ENCODE measurements at regions not wholly inside any gene's neighbourhood (a gene's known extent, or its start where the extent isn't known, plus 50 kb on each side); places are given as distances from the start of the nearest gene placed in this dataset.
"Not testable (repeated sequence)": the region's sequence is repeated elsewhere in the genome, so short reads cannot be mapped to it uniquely, and the experiment has no call there.

DNA sequence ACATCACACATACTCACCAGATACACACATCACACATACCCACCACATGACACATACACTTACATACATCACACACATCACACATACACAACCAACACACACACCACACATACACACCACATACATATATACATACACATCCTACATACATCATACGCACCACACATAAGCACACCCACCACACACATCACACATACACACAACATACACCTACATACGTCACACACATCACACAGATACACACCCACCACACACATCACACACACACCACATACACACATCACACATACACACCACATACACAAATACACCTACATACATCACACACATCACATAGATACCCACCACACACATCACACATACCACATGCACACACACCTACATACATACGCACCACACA lies 158.4 kb downstream of the NDUFA10 start:
- in situ Hi-C loops (cut with HindIII; ENCODE audit: low sequenced_read_pairs): no loop called here

DNA sequence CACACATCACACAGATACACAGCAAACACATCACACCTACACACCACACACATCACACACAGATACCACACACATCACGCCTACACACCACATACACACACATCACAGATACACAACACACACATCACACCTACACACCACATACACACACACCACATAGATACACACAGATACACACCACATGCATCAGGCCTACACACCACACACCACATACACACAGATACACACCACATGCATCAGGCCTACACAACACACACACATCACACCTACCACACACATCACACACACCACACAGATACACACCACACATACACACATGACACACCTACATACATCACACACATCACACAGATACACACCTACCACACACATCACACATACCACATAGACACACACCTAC lies 158.8 kb downstream of the NDUFA10 start:
- in situ Hi-C loops (cut with HindIII; ENCODE audit: low sequenced_read_pairs): no loop called here

DNA sequence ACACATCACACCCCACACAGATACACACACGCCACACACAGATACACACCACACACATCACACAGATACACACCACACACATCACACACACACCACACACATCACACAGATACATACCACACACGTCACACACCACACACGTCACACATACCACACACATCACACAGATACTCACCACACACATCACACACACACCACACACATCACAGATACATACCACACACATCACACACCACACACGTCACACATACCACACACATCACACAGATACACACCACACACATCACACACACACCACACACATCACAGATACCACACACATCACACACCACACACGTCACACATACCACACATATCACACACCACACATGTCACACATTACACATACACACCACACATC lies 159.3 kb downstream of the NDUFA10 start:
- in situ Hi-C loops (cut with HindIII; ENCODE audit: low sequenced_read_pairs): not testable (repeated sequence)

DNA sequence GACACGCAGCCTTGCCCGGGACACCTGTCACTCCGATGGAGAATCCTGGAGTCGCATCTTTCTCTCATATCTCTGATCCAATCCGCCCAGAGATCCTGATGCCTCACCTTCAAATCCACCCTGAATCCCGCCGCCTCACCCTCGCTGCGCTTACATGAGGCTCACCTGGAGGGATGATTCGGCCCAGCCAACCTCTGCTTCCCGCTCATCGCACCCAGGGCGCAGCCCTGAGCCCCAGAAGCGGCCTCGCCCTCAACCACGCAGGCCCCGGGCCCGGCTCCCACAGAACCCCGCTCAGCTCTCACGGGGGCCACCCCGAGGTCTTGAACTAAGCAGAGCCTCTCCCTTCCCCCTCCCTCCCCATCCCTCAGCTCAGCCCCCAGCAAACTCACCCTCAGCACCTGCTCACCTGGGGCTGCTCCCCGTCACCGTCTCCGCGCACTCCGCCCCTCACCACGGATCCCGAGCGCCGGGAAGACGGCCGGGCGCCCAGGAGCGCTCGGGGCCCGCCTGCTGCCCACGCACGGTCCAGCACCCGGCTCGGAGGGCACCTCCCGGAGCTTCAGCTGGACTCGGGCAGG lies 160.0 kb downstream of the NDUFA10 start:
- in situ Hi-C loops (cut with HindIII; ENCODE audit: low sequenced_read_pairs): no loop called here

DNA sequence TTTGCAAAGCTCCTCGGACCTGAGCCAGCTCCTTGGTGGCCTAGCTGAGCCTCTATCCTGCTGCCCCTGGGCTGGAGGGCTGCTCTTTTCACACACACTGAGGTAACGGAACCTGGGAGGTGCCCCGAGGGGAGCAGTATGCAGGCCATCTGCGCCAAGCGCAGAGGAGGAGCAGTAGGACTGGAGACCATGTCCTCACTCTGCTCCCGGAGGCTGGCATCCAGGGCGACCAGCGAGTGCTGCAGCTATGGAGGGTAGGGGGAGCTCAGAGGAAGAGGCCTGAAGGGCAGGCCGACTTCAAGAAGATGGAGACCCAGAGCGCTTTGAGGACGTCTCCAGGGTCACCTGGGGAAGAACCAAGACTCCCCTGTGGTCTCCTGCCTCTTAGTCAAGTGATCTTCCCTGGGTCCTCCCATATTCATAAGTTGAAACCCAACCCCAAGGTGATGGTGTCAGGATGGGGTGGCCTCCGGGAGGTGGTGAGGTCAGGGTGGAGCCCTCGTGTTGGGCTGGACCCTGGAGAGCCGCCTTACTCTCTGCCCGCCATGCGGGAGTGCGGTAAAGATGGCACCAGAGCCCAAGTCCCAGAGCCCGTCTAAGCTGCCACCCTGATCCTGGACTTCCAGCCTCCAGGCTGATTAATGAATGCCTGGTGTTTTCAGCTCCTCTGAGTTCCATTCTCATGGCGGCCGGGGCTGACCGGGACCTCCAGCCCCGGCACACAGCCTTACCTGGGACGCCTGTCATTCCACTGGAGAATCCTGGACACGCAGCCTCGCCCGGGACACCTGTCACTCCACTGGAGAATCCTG lies 160.7 kb downstream of the NDUFA10 start:
- in situ Hi-C loops (cut with HindIII; ENCODE audit: low sequenced_read_pairs): no loop called here

DNA sequence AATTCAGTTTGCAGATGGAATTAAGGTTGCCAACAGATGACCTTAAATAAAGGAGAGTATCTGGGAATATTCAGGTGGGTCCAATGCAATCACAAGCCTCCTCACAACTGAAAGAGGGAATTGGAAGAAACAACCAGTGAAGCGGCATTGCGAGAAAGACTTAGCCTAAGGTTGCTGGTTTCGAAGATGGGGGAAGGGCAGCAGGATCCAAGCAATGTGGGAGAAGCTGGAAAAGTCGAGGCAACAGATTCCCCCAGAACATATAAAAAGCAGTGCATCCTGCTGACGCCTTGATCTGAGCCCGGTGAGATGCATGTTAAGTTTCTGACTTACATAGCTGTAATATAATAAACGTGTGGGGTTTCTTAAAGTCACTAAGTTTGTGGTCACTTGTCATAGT lies 162.5 kb downstream of the NDUFA10 start:
- in situ Hi-C loops (cut with HindIII; ENCODE audit: low sequenced_read_pairs): no loop called here

DNA sequence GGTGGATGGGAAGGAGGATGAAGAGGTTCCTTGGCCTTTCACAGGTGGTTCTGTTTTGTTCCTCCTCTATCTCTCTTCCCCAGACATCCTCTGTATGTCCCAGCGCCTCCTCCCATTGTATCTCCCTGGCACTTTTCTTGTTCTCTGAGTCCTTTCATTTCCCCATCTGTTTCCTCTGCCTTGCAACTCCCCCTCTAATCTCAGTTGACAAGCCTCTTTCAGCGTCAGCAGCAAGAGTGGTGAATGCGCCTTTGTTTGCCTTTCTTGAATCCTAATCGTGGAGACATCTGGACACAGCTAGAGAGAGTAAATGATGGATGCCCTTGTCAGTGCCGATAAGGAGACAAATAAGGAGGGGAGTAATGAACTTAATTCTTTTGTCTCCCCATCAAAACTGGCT lies 167.0 kb downstream of the NDUFA10 start:
- in situ Hi-C loops (cut with HindIII; ENCODE audit: low sequenced_read_pairs): no loop called here

DNA sequence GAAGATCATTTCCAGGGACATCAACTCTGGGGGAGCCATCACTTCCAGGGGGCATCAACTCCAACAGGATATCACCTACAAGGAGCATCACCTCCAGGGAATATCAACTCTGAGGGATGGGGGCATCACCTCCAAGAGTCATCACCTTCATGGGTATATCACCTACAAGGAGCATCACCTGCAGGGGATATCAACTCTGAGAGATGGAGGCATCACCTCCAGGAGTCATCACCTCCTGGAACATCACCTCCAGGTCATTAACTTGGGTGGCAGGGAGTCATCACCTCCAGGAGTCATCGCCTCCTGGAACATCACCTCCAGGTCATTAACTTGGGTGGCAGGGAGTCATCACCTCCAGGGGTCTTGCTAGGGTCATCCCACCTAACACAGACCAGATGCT lies 167.6 kb downstream of the NDUFA10 start:
- in situ Hi-C loops (cut with HindIII; ENCODE audit: low sequenced_read_pairs): no loop called here

DNA sequence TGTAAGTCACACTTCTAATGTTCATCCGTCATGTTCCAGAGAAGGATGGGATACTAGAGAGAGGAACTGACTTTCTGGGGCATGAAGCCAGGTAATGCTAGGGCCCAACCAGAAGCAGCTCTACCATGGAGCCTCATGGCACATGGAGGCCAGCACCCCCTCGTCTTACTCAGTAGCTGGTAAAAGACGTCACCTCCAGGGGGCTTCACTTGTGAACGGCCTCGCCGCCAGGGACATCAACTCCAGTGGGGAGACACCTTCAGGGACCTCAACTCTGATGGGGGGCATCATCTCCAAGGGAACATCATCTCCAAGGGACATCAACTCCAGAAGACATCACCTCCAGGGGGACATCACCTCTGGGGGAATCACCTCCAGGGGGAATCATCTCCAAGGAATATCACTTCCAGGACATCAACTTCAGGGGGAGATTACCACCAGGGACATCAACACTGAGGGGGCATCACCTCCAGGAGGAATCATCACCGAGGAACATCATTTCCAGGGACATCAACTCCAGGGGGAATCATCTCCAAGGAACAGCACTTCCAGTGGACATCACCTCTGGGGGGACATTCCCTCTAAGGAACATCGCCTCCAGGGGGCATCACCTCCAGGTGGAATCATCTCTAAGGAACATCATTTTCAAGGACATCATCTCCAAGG lies 168.4 kb downstream of the NDUFA10 start:
- in situ Hi-C loops (cut with HindIII; ENCODE audit: low sequenced_read_pairs): no loop called here

DNA sequence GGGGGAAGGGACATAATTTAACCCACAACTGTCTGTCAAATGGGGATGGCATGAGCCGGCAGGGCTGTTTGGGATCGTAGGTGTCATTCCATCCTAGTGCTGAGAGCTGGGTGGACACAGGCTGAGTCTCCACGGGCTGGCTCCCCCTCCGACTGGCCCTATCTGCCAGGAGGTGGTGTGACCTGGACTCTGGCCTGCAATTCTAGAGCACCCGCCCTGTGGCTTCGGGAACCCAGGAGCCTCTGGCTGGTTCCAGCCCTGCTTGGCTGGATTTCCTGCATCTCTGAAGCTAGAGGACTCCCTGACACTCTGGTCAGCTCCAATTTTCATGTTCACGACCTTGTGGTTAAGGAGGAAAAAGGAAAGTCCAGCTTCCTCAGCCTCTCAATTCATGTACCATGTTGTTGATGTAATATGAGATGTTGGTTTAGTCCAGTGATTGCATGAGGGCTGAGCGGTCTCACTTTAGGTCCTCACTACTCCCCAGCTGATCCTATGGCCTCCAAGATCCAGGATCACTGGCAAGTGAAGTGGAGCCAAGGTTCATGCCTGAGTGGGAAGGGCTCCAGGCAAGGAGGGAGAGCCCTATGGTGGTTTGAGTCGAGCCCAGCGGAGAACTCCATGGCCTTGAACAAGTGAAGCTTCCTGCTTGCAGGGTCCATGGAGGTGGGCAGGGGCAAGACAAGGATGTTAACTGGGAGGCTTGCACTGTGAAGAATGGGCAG lies 169.1 kb downstream of the NDUFA10 start:
- in situ Hi-C loops (cut with HindIII; ENCODE audit: low sequenced_read_pairs): no loop called here

DNA sequence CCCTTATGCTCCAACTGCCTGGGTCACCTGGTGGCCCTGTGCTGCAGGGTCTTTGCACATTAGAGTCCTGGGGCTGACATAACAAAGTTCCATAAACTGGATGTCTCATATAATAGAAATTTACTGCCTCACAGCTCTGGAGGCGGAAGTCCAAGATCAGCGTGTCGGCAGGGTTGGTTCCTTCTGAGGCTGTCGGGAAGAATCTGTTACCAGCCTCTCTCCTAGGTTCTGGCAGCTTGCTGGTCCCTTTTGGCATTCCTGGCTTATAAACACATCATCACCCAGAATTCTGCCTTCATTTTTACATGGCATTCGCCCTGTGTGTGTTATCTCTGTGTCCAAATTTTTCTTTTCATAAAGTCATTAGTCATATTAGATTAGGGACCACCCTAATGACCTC lies 170.5 kb downstream of the NDUFA10 start:
- in situ Hi-C loops (cut with HindIII; ENCODE audit: low sequenced_read_pairs): no loop called here

DNA sequence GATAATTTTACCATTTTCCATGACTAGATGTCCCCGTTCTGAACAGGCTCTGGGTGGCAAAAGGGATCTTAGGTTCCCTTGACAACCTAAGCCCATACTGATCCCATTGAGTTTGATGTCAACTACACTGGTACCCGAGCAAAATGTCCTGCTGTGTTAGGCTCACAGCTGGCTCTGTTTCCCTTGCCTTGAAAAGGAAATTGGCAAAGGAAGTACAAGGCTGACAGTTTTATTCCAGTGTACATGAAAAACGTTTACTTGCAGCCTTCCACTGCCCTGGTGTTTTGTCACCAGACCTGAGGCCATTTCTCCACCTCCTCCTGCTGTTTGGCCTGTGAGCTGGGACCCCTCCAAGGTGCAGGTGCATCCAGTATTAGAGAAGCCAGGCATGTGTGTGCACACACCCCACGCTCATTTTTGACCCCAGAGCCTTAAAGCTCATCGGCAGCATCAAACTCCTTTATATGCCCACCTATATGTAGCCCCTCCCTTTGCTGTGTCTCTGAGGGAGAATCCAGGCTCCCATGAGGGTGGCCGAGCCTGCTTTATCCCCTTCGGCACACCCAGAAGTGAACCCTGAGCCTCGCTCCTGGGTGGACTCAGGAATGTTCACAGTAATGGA lies 171.3 kb downstream of the NDUFA10 start:
- in situ Hi-C loops (cut with HindIII; ENCODE audit: low sequenced_read_pairs): no loop called here

DNA sequence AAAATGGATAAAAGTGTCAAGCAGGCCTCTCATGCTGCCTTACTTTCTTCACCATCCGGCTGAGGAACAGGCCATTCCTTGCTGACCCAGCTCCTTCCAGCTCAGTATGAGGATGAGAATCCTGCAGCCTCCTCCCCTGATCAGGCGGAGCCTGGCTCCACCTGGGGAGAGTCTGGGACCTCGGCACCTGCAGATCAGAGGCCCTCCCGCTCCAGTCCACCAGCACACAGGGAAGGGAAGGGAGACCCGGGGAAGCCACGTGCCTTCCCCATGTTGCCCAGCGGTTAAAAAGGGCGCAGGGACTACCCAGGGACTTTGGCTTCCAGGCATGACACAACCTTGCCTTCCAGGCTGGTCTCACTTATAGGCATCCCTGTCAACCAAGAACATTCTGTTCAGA lies 172.0 kb downstream of the NDUFA10 start:
- in situ Hi-C loops (cut with HindIII; ENCODE audit: low sequenced_read_pairs): no loop called here

DNA sequence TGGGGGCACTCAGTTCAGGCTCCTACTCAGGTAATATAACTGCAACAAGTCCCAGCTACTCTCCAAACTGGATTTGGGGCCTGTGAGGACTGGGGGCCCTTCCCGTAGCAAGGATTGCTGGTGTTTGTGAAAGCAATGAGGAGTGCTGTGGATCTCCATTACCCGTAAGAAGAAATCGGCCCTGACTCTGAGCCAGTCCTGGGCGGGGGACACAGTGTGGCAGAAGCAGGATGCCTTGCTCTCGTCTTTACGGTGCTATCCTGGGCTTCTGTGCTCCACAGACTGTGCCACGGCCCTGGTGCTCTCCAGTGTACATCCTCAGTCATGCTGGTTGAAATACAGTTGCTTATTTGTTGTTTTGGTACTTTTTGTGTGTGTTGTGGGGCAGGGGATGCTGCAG lies 172.9 kb downstream of the NDUFA10 start:
- in situ Hi-C loops (cut with HindIII; ENCODE audit: low sequenced_read_pairs): no loop called here

DNA sequence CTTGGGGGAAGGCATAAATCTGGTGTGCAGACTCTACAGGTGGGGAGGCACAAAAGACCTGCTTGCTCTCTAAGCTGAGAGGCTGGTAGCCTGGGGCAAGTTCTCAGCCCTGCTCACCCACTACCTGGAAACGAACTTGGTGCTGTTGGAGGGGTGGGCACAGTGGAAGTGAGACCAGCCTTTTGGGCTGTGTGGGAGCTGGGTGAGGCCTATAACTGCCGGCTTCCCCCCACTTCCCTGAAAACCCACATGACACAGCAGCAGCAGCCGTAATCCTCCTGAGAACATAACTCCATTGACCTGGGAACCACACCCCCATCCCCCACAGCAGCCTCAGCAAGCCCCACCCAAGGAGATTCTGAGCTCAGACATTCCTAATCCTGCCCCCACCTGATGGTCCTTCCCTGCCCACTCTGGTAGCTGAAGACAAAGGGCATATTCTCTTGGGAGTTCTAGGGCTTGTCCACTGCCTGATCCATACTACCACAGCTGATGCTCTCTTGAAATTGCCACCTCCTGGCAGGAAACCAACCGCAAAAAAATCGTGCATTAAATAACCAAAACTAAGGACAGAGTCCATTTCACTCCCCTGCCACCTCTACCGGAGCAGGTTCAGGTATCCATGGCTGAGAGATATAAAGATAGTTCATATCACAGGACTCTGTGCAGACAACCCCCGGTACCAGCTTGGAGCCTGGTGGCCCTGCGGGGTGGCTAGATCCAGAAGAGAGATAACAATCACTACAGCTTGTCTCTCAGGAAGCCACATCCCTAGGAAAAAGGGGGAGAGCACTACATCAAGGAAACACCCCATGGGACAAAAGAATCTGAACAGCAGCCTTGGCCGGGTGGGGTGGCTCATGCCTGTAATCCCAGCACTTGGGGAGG lies 178.1 kb downstream of the NDUFA10 start:
- in situ Hi-C loops (cut with HindIII; ENCODE audit: low sequenced_read_pairs): no loop called here

DNA sequence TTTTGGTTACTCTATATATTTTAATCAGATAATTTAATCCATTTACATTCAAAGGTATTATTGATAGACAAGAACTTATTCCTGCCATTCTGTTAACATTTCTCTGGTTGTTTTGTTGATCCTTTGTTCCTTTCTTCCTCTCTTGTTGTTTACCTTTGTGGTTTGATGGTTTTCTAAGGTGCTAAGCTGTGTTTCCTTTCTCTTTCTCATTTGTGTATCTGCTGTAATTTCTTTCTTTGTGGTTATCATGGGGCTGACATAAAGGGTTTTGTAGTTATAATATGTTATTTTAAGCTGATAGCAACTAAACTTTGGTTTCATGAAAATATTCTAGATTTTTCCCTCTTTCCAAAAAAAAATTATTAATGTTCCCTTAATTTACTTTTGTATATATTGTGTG lies 179.2 kb downstream of the NDUFA10 start:
- in situ Hi-C loops (cut with HindIII; ENCODE audit: low sequenced_read_pairs): no loop called here

DNA sequence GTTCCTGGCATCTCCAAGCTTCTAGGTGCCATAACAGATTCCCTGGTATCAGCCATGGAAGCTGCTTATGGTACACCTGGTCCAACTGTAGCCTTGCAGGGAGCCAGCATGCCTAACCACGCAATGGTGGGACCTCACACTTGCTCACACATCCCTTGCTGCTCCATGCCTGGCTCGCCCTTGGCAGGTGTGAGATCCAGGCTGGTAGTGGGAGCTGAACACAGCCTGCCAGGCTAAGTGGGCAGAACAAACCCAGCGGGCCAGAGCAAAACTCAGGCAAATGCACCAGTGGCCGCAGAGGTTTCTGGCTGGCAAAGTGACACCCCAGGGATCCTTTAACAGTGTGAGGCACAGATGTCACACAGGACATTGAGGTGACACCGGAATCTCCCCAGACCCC lies 185.8 kb downstream of the NDUFA10 start:
- in situ Hi-C loops (cut with HindIII; ENCODE audit: low sequenced_read_pairs): no loop called here

DNA sequence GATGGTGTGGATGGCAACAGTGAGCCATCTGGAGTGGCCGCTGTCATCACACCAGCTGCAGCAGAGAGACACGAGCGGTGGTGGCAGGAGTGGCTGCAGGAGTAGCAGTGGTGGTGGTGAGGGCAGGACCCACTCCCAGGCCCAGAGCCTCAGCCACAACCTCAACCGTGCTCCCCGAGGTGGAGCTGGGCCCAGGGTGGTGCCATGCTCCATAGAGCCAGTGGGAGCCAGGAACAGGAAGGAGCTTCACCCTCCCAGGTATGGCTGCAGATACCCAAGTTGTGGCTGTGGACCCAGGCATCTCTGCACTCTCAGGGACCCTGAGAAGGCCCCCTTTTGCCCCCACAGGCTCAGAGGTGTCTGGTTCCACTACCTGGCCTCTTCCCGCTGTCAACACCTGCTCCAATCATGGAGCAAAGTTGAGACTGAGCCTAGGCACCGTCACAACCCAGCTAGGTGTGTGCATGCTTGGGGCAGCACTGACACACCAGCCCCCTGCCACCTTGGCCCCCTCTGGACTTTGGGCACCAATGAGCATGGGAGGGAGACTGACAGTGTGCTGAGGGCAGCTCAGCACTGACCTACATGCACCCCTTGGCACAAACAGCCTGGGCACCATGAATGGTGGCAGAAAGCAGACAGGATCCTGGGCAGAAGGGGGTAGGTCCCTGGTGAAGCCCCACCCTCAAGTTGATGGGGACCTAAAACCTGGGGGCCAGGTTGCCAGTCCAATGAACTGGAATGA lies 188.9 kb downstream of the NDUFA10 start:
- in situ Hi-C loops (cut with HindIII; ENCODE audit: low sequenced_read_pairs): no loop called here

DNA sequence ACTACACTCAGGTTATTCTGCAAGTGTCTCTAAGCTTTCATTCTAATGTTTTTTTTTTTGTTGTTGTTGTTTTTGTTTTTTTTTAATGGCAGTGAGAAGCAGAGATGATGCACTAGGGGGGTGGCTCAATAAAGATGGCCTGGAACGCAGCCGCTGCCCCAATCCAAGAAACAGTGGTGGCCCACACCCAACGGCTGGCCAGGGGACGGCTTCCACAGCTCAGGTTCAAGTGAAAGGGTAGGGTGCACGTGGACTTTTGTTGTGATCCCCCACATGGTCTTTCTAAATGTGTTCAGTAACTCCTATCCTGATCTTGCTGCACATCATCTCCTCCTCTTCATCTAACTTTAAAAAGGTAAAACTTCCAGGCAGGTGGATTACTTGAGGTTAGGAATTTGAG lies 190.1 kb downstream of the NDUFA10 start:
- in situ Hi-C loops (cut with HindIII; ENCODE audit: low sequenced_read_pairs): no loop called here
